IMR-90 (cell line): ENCODE measurements at regions not wholly inside any gene's neighbourhood (a gene's known extent, or its start where the extent isn't known, plus 50 kb on each side); places are given as distances from the start of the nearest gene placed in this dataset.

Source experiments
- ATAC-seq: fragments of 200-7000 bp; cut with Tn5 transposase; 2 replicates; pipeline ENCODE4 v1.9.1; 2020; ENCODE audit warnings: low read depth, mild to moderate bottlenecking, moderate library complexity
- BruUV-seq: library from RNA; stranded (reverse); fragments of 400-500 nt; replicated peaks from 2 replicates; lab custom pipeline; 2021; lab: Mats Ljungman, UMichigan
- CTCF ChIA-PET: fragments of 300-600 bp; formaldehyde crosslinking; extraction: SDS; loops from one replicate; lab custom pipeline; 2021; ENCODE audit warnings: antibody characterized with exemption; lab: Yijun Ruan, JAX
- POLR2A ChIA-PET: fragments of 300-600 bp; sonication (Branson Sonifier 250); formaldehyde crosslinking; loops from one replicate; lab custom pipeline; 2022; ENCODE audit warnings: antibody characterized with exemption; ENCODE audit not compliant: unreplicated experiment; lab: Charles Lee
- DNase-seq: peaks from one replicate; pipeline ENCODE4 v3.0.0; 2013
- H2AFZ ChIP-seq: replicated peaks from 2 replicates; pipeline ENCODE3; 2013; ENCODE audit warnings: low read length, mild to moderate bottlenecking; ENCODE audit not compliant: poor library complexity
- H2AK5ac ChIP-seq: 2 replicates; pipeline ENCODE4 v1.6.1; 2013; ENCODE audit warnings: low read depth, low read length, inconsistent platforms
- H2AK9ac ChIP-seq: replicated peaks from 2 replicates; pipeline ENCODE3; 2013; ENCODE audit warnings: mild to moderate bottlenecking, low read depth, low read length, moderate library complexity; ENCODE audit not compliant: poor library complexity
- H2BK120ac ChIP-seq: 2 replicates; pipeline ENCODE4 v1.6.1; 2013; ENCODE audit warnings: low read depth, low read length, inconsistent platforms
- H2BK15ac ChIP-seq: 3 replicates; pipeline ENCODE4 v1.6.1; 2013; ENCODE audit warnings: low read depth, low read length, inconsistent platforms
- H2BK20ac ChIP-seq: 2 replicates; pipeline ENCODE4 v1.6.1; 2013; ENCODE audit warnings: low read depth, mild to moderate bottlenecking, inconsistent platforms, low read length, moderate library complexity
- H2BK5ac ChIP-seq: 2 replicates; pipeline ENCODE4 v1.6.1; 2013; ENCODE audit warnings: mild to moderate bottlenecking, low read depth, low read length, inconsistent platforms; ENCODE audit not compliant: poor library complexity, severe bottlenecking
- H3K14ac ChIP-seq: replicated peaks from 2 replicates; pipeline ENCODE4 v1.6.1; 2013; ENCODE audit warnings: low read depth, low read length, inconsistent platforms
- H3K18ac ChIP-seq: 2 replicates; pipeline ENCODE4 v1.6.1; 2013; ENCODE audit warnings: low read depth, low read length, control low read depth
- H3K23ac ChIP-seq: 2 replicates; pipeline ENCODE4 v1.6.1; 2013; ENCODE audit warnings: low read depth, low read length, inconsistent platforms
- H3K27ac ChIP-seq: 2 replicates; pipeline ENCODE4 v1.5.1; 2013; ENCODE audit warnings: mild to moderate bottlenecking, control low read depth, low read length; ENCODE audit not compliant: insufficient read depth
- H3K27me3 ChIP-seq: 2 replicates; pipeline ENCODE4 v1.6.1; 2013; ENCODE audit warnings: low read length; ENCODE audit not compliant: control insufficient read depth, insufficient read depth
- H3K36me3 ChIP-seq: 2 replicates; pipeline ENCODE4 v1.6.1; 2013; ENCODE audit warnings: low read length, mixed read lengths; ENCODE audit not compliant: control insufficient read depth, insufficient read depth
- H3K4ac ChIP-seq: 2 replicates; pipeline ENCODE4 v1.6.1; 2013; ENCODE audit warnings: low read depth, low read length, inconsistent platforms
- H3K4me1 ChIP-seq: 2 replicates; pipeline ENCODE4 v1.6.1; 2013; ENCODE audit warnings: low read length, mixed read lengths; ENCODE audit not compliant: control insufficient read depth, insufficient read depth
- H3K4me2 ChIP-seq: 2 replicates; pipeline ENCODE4 v1.6.1; 2013; ENCODE audit warnings: low read depth, mild to moderate bottlenecking, control low read depth, low read length, moderate library complexity
- H3K4me3 ChIP-seq: 2 replicates; pipeline ENCODE4 v1.5.1; 2013; ENCODE audit warnings: low read depth, mild to moderate bottlenecking, control low read depth, low read length, moderate library complexity; ENCODE audit not compliant: insufficient read depth
- H3K56ac ChIP-seq: 2 replicates; pipeline ENCODE4 v1.6.1; 2013; ENCODE audit warnings: low read length, inconsistent platforms; ENCODE audit not compliant: insufficient read depth; ENCODE audit errors: extremely low read depth
- H3K79me1 ChIP-seq, 2 experiments: 2 replicates each; pipeline ENCODE4 v1.6.1; 2013; ENCODE audit warnings: low read length in 2 of 2, inconsistent platforms in 1 of 2, low read depth in 1 of 2
- H3K9ac ChIP-seq: 2 replicates; pipeline ENCODE4 v1.6.1; 2013; ENCODE audit warnings: low read depth, low read length, control low read depth
- H3K9me1 ChIP-seq: 2 replicates; pipeline ENCODE4 v1.6.1; 2013; ENCODE audit warnings: low read length, inconsistent platforms; ENCODE audit not compliant: insufficient read depth
- H3K9me3 ChIP-seq: 2 replicates; pipeline ENCODE4 v1.6.1; 2013; ENCODE audit warnings: low read length; ENCODE audit not compliant: control insufficient read depth, insufficient read depth
- H4K20me1 ChIP-seq: 2 replicates; pipeline ENCODE4 v1.6.1; 2013; ENCODE audit warnings: low read length, inconsistent platforms; ENCODE audit not compliant: insufficient read depth
- H4K5ac ChIP-seq: 2 replicates; pipeline ENCODE4 v1.6.1; 2013; ENCODE audit warnings: mild to moderate bottlenecking, low read depth, low read length, control low read depth
- H4K8ac ChIP-seq, 2 experiments: 2 replicates each; pipeline ENCODE4 v1.6.1; 2013; ENCODE audit warnings: low read depth in 2 of 2, low read length in 2 of 2, control low read depth in 1 of 2, inconsistent platforms in 1 of 2
- H4K91ac ChIP-seq: 2 replicates; pipeline ENCODE4 v1.6.1; 2013; ENCODE audit warnings: low read depth, low read length, inconsistent platforms; ENCODE audit not compliant: insufficient read depth
- MAFK ChIP-seq: IDR thresholded peaks from 2 replicates; pipeline ENCODE4 v1.6.1; 2012; ENCODE audit warnings: low read depth, low read length, improper control_type of control experiment
- NFE2L2 ChIP-seq: fragments of 150-350 bp; IDR thresholded peaks from 2 replicates; pipeline ENCODE4 v1.6.1; 2016; ENCODE audit warnings: low read depth, mild to moderate bottlenecking, low read length
- WGBS, 2 experiments: methylation state at CpG; one replicate each; pipeline versions ENCODE4 v1.1.5 to v1.1.7; 2013; ENCODE audit warnings: missing lambda C conversion rate in 2 of 2; ENCODE audit not compliant: insufficient read length in 1 of 2; ENCODE audit errors: extremely low coverage in 2 of 2; 5-methylcytosine and 5-hydroxymethylcytosine counted together
- dilution Hi-C: fragments of 300-500 bp; cut with HindIII; formaldehyde crosslinking; loops from one replicate; pipeline ENCODE4 v1.14.3; 2018; ENCODE audit warnings: low sequenced_read_pairs; ENCODE audit not compliant: unreplicated experiment
- in situ Hi-C: fragments of 300-500 bp; cut with MboI; formaldehyde crosslinking; loops from 3 replicates; pipeline ENCODE4 v1.14.3; 2019; ENCODE audit warnings: low sequenced_read_pairs, inconsistent platforms, mixed read lengths
- intact Hi-C: fragments of 100-400 bp; cut with micrococcal nuclease; formaldehyde crosslinking; loops from 2 replicates; pipeline ENCODE4 v1.10.0; 2022

GRCh38 chr1:69506311-69506710 is 61.4 kb upstream of the LRRC7 start:
- no peaks in the 10 kb centered on the region for H4K20me1 ChIP-seq

More at GRCh38 chr1:69506311-69506710, 61.4 kb upstream of the LRRC7 start:
- Histone ChIP-seq H2AK5ac (no peak overlapping the region), H3K23ac (no peak overlapping the region), H2BK15ac (no peak overlapping the region), H3K9me1 (no peaks in the 10 kb centered on the region), H3K14ac (no peak overlapping the region), H2BK20ac (no peak overlapping the region), H3K4me2 (no peak overlapping the region), H3K18ac (no peak overlapping the region), H3K27me3 (no peaks in the 10 kb centered on the region), H3K27ac (no peak overlapping the region), H4K5ac (no peak overlapping the region), H2AFZ (no peak overlapping the region), H3K4ac (no peak overlapping the region), H3K4me3 (no peak overlapping the region), H3K56ac (no peak overlapping the region), H3K79me1 (no peaks in the 10 kb centered on the region), H2BK120ac (no peak overlapping the region), H3K4me1 (no peaks in the 10 kb centered on the region), H4K8ac (no peak overlapping the region), H3K9me3 (no peaks in the 10 kb centered on the region), H3K9ac (no peak overlapping the region), H3K36me3 (no peaks in the 10 kb centered on the region), H4K91ac (no peak overlapping the region), H2BK5ac (no peak overlapping the region), H2AK9ac (no peak overlapping the region)
- DNase-seq = no peak
- intact Hi-C loops = no loop called here
- ChIA-PET CTCF (no interaction called here), POLR2A (no interaction called here)
- TF ChIP-seq NFE2L2 = no peak
- peak; percentile 91 for TF ChIP-seq MAFK
- in situ Hi-C loops = no loop called here
- no TSS peak for BruUV-seq
- WGBS, 2 experiments = no CpG with 5 or more reads among the region's 2 CpGs
- no peak for ATAC-seq
- dilution Hi-C loops = no loop called here
